Keratinocyte (primary cell): ENCODE measurements at regions not wholly inside any gene's neighbourhood (a gene's known extent, or its start where the extent isn't known, plus 50 kb on each side); places are given as distances from the start of the nearest gene placed in this dataset.

Experiments
- CTCF ChIP-seq, 3 experiments: IDR thresholded peaks in 1 of 3; conservative IDR thresholded peaks in 1 of 3; optimal IDR thresholded peaks in 1 of 3; 2 replicates in 2 of 3; 3 replicates in 1 of 3; pipeline versions ENCODE3 to v1.5.1; 2011; ENCODE audit warnings: low read length in 3 of 3, mild to moderate bottlenecking in 3 of 3, moderate library complexity in 2 of 3, control low read depth in 1 of 3, inconsistent platforms in 1 of 3; ENCODE audit not compliant: insufficient read depth in 2 of 3; ENCODE audit errors: extremely low read depth in 1 of 3
- EZH2 ChIP-seq: IDR thresholded peaks from one replicate; pipeline ENCODE4 v1.6.1; 2012; ENCODE audit warnings: inconsistent platforms, mild to moderate bottlenecking, low read length, moderate library complexity

DNA sequence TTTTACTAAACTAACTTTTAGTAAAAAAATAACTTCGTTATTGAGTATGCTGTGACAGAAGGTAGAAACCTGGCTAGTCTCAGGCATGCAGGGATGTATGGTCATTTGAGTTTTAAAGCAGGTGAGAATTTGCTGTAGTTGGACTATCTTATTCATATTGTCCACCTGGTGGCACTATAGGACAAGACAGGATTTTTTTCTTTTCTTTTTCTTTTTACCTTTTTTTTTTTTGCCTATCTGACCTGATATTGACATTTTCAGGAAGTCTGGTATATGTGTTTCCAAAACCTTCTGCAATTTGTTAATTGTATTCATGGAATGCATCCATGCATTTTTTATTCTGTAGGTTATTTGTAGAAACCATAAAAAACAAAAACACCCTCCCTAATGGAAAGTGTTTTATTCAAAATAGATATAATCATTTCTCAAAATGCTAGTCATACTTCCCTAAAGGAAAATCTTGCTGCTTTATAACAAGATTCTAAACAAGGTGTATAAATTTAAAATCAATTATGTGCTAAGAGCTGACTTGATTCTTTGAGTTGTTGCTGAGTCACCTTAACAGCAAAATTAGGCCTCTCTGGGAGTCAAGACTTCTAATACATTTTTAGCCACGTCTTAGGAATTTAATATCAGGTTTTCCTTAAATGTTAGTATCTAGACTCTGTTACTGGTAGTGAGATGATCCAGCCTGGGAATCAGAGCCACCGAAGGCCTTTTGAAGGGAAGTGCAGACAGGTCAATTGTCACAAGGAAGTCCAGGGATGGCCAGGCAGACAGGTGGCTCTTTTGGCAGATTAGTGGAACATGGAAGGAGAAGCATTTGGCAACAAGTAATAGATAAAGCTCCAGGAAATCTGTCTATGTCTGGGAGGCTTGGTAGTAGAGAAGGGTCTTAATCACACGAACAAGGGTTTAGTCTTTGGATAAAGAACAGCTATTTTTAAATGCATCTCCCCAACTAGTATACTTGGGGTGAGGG lies 201.3 kb upstream of the GNPDA2 start:
- TF ChIP-seq CTCF (optimal IDR thresholded peaks at IDR 0.05 in 1 of 3, IDR thresholded peaks at IDR 0.05 in 1 of 3, conservative IDR thresholded peaks at IDR 0.05 in 1 of 3; ENCODE audit: extremely low read depth in 1 of 3, insufficient read depth in 2 of 3, low read length in 3 of 3) (peak in 1 of 3 experiments; percentile 42), EZH2 (no peak)
